Stimulated activated CD4-positive, alpha-beta T cell treated with anti-CD3 and anti-CD28 coated beads, Interleukin-4, amount 100 ng/mL, for 1 hour (primary cell): ENCODE measurements at regions not wholly inside any gene's neighbourhood (a gene's known extent, or its start where the extent isn't known, plus 50 kb on each side); places are given as distances from the start of the nearest gene placed in this dataset.
"Not testable (repeated sequence)": the region's sequence is repeated elsewhere in the genome, so short reads cannot be mapped to it uniquely, and the experiment has no call there.

Experiments
- DNase-seq: peaks from one replicate; pipeline ENCODE4 v3.0.0-alpha.2; 2020

GRCh38 chr12:60568914-60569313 is 973.1 kb downstream of the SLC16A7 start:
- no peak for DNase-seq

DNA sequence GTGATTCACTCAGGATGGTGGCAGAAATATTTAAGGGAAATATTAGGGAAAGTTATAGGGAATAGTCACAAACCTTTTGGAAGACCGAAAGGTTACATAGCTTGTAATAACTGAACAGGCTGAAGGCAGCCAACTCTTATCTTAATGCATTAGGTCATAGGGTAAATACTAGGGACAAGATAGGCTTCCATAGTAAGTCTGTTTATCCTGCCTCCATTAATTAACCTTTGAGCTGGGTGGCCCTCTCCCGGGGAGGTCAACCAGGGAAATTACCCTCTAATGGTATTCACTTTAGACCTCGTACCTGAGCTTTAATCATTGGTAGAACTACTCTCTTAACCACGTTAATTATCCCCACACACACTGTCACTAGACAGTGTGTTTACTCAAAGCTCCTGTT is 981.8 kb downstream of the SLC16A7 start:
- no peak for DNase-seq

DNA sequence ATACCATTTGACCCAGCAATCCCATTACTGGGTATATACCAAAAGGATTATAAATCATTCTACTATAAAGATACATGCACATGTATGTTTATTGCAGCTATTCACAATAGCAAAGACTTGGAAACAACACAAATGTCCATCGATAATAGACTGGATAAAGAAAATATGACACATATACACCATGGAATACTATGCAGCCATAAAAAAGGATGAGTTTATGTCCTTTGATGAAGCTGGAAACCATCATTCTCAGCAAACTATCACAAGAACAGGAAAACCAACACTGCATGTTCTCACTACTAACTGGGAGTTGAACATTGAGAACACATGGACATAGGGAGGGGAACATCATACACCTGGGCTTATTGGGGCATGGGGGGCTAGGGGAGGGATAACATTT is 991.8 kb downstream of the SLC16A7 start:
- not testable (repeated sequence) for DNase-seq

- no peak for DNase-seq
These were observed 998.3 kb downstream of the SLC16A7 start for GRCh38 chr12:60594035-60594711.

DNA sequence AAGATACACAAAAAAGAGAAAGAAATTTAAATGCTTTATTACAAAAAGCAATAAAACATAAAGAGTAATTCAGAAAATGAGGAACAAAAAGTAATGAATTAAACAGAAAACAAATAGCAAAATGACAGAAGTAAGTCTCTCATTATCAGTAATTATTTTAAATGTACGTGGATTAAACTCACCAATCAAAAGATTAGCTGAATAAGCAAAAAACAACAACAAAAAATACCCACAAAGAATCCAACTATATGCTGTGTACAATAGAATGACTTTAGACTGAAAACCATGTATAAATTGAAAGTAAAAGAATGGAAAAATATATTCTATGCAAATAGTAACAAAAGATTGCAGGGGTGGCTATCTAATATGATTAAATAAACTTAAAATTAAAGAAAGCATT is 1006.8 kb downstream of the SLC16A7 start:
- DNase-seq = no peak

DNA sequence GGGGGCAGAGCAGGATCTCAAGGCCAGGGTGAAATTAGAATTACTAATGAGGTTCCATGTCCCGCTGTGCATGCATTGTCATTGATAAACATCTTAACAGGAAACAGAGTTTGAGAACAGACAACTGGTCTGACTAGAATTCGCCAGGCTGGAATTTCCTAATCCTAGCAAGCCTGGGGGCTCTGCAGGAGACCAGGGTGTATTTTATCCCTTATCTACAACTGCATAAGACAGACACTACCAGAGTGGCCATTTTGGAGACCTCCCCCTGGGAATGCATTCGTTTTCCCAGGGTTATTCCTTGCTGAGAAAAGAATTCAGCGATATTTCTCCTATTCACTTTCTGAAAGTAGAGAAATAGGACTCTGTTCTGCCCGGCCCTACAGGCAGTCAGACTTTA is 1007.6 kb downstream of the SLC16A7 start:
- not testable (repeated sequence) for DNase-seq

DNA sequence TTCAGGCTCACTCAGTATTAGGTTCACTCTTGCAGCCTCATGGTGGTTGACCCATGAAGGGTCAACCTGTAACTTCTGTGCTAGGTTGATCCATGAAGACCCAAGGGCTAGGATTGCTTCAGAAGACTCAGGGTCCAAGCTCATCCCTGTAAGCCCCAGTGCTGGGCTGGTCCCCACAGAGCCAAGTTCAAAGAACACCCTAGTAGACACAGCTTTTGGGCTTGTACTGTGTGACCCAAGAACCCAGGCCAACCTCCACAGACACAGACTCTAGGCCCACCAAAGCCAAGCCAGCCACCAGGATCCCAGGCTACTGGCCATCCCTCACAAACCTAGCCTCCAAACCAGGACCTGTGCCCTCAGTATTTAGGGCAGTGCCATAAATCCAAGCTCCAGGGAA is 1020.6 kb downstream of the SLC16A7 start:
- DNase-seq = no peak

DNA sequence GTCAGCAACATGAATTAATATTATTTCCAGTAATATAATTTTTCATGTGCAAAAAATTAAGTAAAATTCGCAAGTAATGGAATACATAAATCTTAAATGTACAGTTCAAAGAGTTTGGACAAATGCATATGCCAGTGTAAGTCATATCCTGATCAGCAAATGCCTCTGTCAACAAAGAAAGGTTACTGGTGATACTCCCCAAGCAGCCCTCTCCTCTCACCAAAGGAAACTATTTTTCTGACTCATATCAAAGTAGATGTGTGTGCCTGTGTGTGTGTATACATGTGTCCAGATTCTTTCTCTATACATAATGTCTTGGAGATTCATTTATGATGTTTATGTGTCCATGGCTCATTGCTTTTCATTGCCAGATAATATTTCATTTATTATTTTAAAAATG is 1035.0 kb downstream of the SLC16A7 start:
- DNase-seq = no peak

DNA sequence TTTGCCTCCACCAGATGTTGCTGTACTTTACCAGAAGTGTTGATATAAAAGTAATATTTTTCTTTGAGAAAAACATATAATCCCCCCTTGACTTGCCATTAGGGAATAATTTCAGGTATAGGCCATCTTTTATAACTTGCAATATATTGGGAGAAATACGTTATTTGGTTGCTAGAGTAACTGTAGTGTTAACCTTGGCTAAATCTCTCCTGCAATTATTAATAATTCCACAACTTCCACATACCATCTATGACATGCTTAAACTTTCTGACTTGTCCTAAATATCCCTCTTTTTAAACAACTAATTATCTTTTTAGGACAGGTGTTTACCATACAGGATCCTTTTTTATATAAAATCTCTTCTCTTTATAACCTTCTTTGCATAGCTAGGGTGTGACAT is 1048.2 kb downstream of the SLC16A7 start:
- no peak for DNase-seq

DNA sequence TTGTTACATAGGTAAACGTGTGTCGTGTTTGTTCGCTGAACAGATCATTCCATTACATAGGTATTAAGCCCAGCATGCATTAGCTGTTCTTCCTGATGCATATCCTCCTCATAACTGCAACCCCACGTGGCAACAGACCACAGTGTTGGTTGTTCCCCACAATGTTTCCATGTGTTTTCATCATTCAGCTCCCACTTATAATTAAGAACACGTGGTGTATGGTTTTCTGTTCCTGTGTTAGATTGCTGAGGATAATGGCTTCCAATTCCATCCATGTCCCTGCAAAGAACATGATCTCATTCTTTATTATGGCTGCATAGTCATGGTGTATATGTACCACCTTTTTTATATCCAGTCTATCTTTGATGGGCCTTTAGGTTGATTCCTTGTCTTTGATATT is 1071.1 kb downstream of the SLC16A7 start:
- DNase-seq = no peak

GRCh38 chr12:60672949-60673348 is 1077.1 kb downstream of the SLC16A7 start:
- no peak for DNase-seq

DNA sequence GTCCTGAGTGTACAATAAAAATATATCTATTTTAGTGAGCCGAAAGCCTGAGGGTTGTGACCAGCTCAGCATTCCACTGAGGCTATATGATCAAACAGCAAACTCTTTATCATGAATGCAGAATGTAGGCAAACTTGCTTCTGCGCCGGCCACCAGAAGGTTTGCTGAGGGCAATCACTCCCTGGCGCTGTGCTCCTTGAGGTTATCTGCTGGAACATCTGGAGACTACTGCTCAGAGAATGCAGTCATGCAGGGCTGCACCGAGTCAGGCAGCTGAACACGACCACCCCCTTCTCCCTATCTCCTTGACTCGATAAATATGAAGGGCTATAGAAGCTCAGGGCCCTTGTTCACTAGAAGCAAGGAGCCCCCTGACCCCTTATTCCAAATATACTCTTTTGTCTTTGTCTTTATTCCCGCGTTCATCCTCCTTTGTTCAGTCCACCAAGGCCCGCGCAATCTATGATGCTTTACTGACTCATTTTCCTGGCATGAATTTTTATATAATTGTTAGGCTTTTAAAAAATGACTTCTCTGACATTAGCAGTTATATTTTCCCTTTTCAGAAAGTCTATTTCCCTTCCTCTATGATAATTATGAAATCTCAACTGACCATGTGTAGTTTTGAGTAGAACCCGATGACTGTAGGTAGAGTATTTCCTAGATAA is 1089.3 kb downstream of the SLC16A7 start:
- no peak for DNase-seq

GRCh38 chr12:60689137-60689536 is 1093.3 kb downstream of the SLC16A7 start:
- DNase-seq = no peak

GRCh38 chr12:60693019-60693626 is 1097.3 kb downstream of the SLC16A7 start:
- no peak for DNase-seq

DNA sequence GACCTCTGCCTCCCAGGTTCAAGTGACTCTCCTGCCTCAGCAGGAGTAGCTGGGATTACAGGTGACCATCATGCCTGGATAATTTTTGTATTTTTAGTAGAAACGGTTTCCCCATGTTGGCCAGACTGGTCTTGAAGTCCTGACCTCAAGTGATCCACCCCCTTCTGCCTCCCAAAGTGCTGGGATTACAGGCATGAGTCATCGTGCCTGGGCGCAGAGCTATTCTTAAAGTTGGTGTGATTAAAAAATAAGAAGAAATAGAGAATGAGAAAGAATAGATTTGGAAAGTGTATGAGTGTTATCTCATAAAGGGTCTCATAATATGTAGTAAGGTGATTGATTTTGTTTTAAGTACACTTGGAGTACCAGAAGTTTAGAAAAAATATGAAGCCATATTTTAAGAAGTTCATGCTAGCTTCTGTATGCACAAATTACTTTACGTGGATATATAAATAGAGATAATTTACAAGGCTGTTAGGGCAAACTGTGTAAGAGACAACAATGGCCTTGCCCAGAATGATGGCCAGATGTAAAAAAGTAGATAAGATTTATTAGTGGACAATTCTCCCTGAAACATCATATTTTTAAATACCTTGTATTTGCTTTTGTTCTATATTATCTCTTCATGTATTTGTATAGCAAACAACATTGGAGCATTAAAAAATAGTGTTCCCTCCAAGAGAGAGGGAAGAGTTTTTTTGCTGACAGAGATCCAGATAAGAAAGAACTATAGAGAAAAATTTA is 1108.5 kb downstream of the SLC16A7 start:
- no peak for DNase-seq

- no peak for DNase-seq
These were observed 1114.4 kb downstream of the SLC16A7 start for GRCh38 chr12:60710246-60710645.

DNA sequence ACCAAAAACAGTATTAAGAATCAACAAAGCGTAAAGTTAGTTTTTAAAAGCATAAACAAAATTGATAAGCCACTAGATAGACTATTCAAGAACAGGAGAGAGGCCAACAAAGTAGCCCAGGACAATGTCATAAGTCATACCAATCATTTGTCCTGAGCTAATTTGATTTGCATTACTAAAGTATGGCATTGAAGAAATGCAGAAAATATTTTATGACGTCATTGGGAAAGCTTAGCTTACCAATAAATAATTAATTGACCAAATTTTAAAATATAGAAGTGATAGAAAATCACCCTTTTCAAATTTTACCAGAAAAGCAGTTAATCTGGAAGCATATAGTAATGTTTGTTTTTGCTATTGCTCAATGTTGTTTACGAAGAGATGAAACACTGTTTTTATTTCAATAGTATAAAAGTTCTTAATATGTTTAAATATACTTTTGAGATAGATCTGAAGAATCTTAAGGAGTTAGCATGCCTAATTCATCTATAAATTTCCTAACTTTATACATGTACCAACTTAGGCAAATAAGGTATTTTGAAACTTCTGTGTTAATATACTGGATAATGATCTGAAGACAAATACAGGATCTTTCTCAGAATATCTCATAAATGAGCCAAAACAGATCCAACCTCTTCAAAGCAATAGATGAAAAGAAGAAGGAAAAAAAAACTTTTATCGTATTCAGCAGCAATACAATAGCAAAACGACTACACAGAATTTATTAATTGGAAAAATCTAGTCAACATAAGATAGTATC is 1118.5 kb downstream of the SLC16A7 start:
- DNase-seq = no peak

DNA sequence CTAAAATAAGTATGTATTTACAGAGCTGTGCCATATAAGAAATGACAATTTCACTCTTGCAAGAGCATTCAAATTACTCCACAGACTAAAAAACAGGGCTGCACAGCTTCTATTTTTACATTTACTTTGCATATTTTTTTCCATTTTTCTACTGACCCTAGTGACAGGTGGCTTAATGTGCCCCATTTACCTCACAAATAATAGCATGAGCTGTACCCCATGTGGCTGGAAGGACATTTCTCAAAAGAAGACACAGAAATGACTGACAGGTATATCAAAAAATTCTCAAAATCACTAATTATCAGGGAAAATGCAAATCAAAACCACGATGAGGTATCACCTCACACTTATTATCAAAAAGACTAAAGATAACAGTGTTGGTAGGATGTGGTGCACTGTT is 1128.6 kb downstream of the SLC16A7 start:
- no peak for DNase-seq

GRCh38 chr12:60724984-60725383 is 1129.2 kb downstream of the SLC16A7 start:
- no peak for DNase-seq

DNA sequence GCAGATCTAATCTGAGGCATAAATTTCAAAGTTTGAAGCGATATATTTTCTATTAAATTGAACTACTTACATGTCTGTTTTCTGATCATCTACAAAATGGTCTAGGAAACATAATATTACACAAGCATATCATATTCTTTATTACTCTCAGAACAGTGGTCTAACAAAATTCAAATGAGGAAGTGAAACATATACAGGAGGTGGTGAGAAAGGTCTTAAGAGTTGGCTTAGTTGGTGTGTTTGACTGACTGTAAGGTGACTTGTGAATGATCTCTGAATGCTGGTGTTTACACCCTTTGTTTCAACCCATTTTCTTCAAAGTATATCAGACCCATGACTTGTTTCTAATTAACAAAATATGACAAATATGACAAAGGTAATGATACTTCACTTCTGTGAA is 1156.8 kb downstream of the SLC16A7 start:
- DNase-seq = no peak

DNA sequence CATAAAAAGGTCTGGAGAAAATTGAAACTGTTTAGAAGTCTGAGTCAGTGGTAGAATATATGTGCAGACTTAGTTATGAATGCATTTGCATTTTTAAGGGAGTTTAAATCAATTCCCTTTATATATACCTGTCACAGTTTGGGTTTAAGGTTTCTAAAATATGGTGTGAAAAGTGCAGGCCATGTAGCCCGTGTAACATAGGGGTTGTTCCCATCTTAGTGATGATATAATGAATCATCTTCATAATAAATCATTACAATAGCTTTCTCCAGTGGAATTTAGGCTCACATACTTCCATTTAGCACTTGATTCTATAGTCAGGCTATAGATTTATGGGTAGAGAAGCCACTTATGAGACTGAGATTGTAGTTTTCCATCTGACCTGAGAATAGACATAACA is 1162.4 kb downstream of the SLC16A7 start:
- DNase-seq = no peak

GRCh38 chr12:60760965-60761364 is 1165.1 kb downstream of the SLC16A7 start:
- no peak for DNase-seq

- not testable (repeated sequence) for DNase-seq
These were observed 1205.3 kb downstream of the SLC16A7 start for GRCh38 chr12:60801166-60801565.
